DND-41 (cell line): ENCODE measurements at regions not wholly inside any gene's neighbourhood (a gene's known extent, or its start where the extent isn't known, plus 50 kb on each side); places are given as distances from the start of the nearest gene placed in this dataset.

Experiments used
- ATAC-seq: fragments of 200-7000 bp; cut with Tn5 transposase; 3 replicates; pipeline ENCODE4 v1.9.1; 2021; ENCODE audit warnings: low read depth; ENCODE audit not compliant: insufficient read depth
- DNase-seq: peaks from one replicate; pipeline ENCODE4 v3.0.0-alpha.2; 2020
- H2AFZ ChIP-seq: 2 replicates; pipeline ENCODE4 v1.6.0; 2012; ENCODE audit warnings: low read depth, low read length
- H3K27ac ChIP-seq: 2 replicates; pipeline ENCODE4 v1.5.1; 2012; ENCODE audit warnings: low read length, inconsistent platforms
- H3K27me3 ChIP-seq: fragments of 200-600 bp; sonication (generic); 2 replicates; pipeline ENCODE4 v1.6.0; 2012; ENCODE audit warnings: low read length, mild to moderate bottlenecking, inconsistent platforms; ENCODE audit not compliant: insufficient read depth, poor library complexity
- H3K36me3 ChIP-seq: 2 replicates; pipeline ENCODE4 v1.5.1; 2012; ENCODE audit warnings: low read length, inconsistent platforms; ENCODE audit not compliant: insufficient read depth
- H3K4me1 ChIP-seq: 2 replicates; pipeline ENCODE4 v1.5.1; 2012; ENCODE audit warnings: mild to moderate bottlenecking, low read length; ENCODE audit not compliant: insufficient read depth
- H3K4me2 ChIP-seq: 2 replicates; pipeline ENCODE4 v1.6.0; 2012; ENCODE audit warnings: mild to moderate bottlenecking, moderate library complexity, low read length, inconsistent platforms; ENCODE audit not compliant: insufficient read depth
- H3K4me3 ChIP-seq, 2 experiments: fragments of 200-600 bp in 1 of 2; shearing (Covaris generic) in 1 of 2; 2 replicates each; pipeline ENCODE4 v1.5.1; 2012 to 2016; ENCODE audit warnings: inconsistent platforms in 2 of 2, low read length in 2 of 2, mild to moderate bottlenecking in 2 of 2, low read depth in 1 of 2, moderate library complexity in 1 of 2
- H3K79me2 ChIP-seq: 2 replicates; pipeline ENCODE4 v1.6.0; 2012; ENCODE audit warnings: low read length, inconsistent platforms; ENCODE audit not compliant: insufficient read depth
- H3K9ac ChIP-seq: 2 replicates; pipeline ENCODE4 v1.6.0; 2012; ENCODE audit warnings: low read depth, mild to moderate bottlenecking, inconsistent platforms, low read length, moderate library complexity
- H3K9me3 ChIP-seq: 2 replicates; pipeline ENCODE4 v1.5.1; 2012; ENCODE audit warnings: low read length, moderate library complexity, mild to moderate bottlenecking, inconsistent platforms; ENCODE audit not compliant: insufficient read depth, severe bottlenecking
- H4K20me1 ChIP-seq: 2 replicates; pipeline ENCODE4 v1.6.0; 2012; ENCODE audit warnings: low read length; ENCODE audit not compliant: insufficient read depth
- CTCF ChIP-seq: IDR thresholded peaks from 2 replicates; pipeline ENCODE4 v1.5.1; 2012; ENCODE audit warnings: borderline replicate concordance, low read length, moderate library complexity, mild to moderate bottlenecking; ENCODE audit not compliant: poor library complexity, severe bottlenecking; ENCODE audit errors: extremely low read depth
- EZH2 ChIP-seq: IDR thresholded peaks from 3 replicates; pipeline ENCODE4 v1.6.1; 2012; ENCODE audit warnings: borderline replicate concordance, low read depth, mild to moderate bottlenecking, moderate library complexity, low read length, inconsistent platforms; ENCODE audit not compliant: severe bottlenecking

GRCh38 chr5:125575891-125576505 is 829.6 kb upstream of the ZNF608 start:
- ATAC-seq = peak; percentile 67; the same call in 2 of the 3 replicates
- DNase-seq = peak; percentile 8

GRCh38 chr5:125576822-125577221 is 830.4 kb upstream of the ZNF608 start:
- H3K79me2 ChIP-seq = no peaks in the 10 kb centered on the region
- no peak for ATAC-seq
- no peak overlapping the region for H3K9ac ChIP-seq
- no peak overlapping the region for H3K4me3 ChIP-seq
- H2AFZ ChIP-seq = no peak overlapping the region
- H4K20me1 ChIP-seq = no peaks in the 10 kb centered on the region
- TF ChIP-seq EZH2 = no peak
- TF ChIP-seq CTCF = no peak
- H3K36me3 ChIP-seq = no peaks in the 10 kb centered on the region
- no peaks in the 10 kb centered on the region for H3K27me3 ChIP-seq
- 0 out of 2 replicates have a peak, but pooled peaks cover 5% of the 10 kb centered on the region for H3K4me1 ChIP-seq
- no peak overlapping the region for H3K4me2 ChIP-seq
- no peak for DNase-seq
- H3K9me3 ChIP-seq = no peaks in the 10 kb centered on the region
- no peak overlapping the region for H3K27ac ChIP-seq

More at GRCh38 chr5:125575891-125576505, 829.6 kb upstream of the ZNF608 start:
- Histone ChIP-seq H4K20me1 (no peaks in the 10 kb centered on the region), H3K36me3 (no peaks in the 10 kb centered on the region), H3K4me1 (0 out of 2 replicates have a peak, but pooled peaks cover 5% of the 10 kb centered on the region), H3K9me3 (no peaks in the 10 kb centered on the region), H3K27ac (no peak overlapping the region), H3K4me3 (no peak overlapping the region), H3K27me3 (no peaks in the 10 kb centered on the region), H2AFZ (peak overlapping the region; percentile 38; the same call in 1 of the 2 replicates), H3K79me2 (no peaks in the 10 kb centered on the region), H3K9ac (no peak overlapping the region), H3K4me2 (no peak overlapping the region)
- TF ChIP-seq EZH2 (no peak), CTCF (no peak)

- Histone ChIP-seq H3K9me3 (no peaks in the 10 kb centered on the region), H3K36me3 (no peaks in the 10 kb centered on the region), H3K4me1 (0 out of 2 replicates have a peak, but pooled peaks cover 5% of the 10 kb centered on the region), H4K20me1 (no peaks in the 10 kb centered on the region), H3K27ac (no peak overlapping the region), H3K9ac (no peak overlapping the region), H3K27me3 (no peaks in the 10 kb centered on the region), H2AFZ (no peak overlapping the region), H3K79me2 (no peaks in the 10 kb centered on the region), H3K4me3 (no peak overlapping the region), H3K4me2 (no peak overlapping the region)
- no peak for ATAC-seq
- TF ChIP-seq EZH2 (no peak), CTCF (no peak)
- DNase-seq = no peak
These were observed 832.1 kb upstream of the ZNF608 start for GRCh38 chr5:125578551-125578950.
